ENCODE measurements at regions not wholly inside any gene's neighbourhood (a gene's known extent, or its start where the extent isn't known, plus 50 kb on each side); places are given as distances from the start of the nearest gene placed in this dataset.

DNA sequence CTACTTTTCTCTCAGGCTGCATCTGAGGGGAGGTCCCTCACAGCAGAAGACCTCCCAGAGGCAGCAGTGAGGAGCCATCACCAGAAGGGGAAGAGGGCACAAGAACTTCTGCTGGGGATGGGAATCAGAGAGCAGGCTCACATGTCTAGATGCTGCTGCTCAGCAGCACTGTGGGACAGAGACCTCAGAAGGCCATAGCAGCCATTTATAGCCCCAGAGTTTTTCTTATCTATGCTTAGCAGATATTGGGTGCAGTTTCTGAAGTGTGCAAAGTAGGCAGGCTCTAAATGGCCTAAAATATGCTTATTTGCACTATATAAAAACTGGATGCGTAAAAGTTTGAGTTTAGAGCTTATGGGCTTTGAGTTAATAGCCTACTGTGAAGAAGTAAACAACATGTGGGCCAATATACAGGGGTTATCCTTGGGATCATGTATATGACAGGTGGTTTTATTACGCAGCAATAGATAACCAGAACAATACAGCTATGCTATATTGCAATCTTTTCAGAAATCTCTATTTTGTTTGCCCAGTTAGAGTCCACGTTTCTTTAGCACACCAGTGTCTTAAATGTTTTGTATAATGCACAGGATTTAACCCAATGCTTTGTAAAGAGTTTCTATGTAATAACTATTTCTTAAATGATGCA is 60.2 kb upstream of the TMEM244 start (continued):
- TF ChIP-seq, protein P1, sequence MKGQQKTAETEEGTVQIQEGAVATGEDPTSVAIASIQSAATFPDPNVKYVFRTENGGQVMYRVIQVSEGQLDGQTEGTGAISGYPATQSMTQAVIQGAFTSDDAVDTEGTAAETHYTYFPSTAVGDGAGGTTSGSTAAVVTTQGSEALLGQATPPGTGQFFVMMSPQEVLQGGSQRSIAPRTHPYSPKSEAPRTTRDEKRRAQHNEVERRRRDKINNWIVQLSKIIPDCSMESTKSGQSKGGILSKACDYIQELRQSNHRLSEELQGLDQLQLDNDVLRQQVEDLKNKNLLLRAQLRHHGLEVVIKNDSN (IDR thresholded peaks at IDR 0.05; ENCODE audit: borderline replicate concordance, extremely low read length, insufficient read depth, low read depth, low read length): no peak
- no peak for TF ChIP-seq RAD51 (IDR thresholded peaks at IDR 0.05)
- no peak for TF ChIP-seq ATF7 (IDR thresholded peaks at IDR 0.05; ENCODE audit: low read depth)
- TF ChIP-seq, protein P2, sequence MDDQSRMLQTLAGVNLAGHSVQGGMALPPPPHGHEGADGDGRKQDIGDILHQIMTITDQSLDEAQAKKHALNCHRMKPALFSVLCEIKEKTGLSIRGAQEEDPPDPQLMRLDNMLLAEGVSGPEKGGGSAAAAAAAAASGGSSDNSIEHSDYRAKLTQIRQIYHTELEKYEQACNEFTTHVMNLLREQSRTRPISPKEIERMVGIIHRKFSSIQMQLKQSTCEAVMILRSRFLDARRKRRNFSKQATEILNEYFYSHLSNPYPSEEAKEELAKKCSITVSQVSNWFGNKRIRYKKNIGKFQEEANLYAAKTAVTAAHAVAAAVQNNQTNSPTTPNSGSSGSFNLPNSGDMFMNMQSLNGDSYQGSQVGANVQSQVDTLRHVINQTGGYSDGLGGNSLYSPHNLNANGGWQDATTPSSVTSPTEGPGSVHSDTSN (IDR thresholded peaks at IDR 0.05; ENCODE audit: insufficient replicate concordance, low read depth, low read length): no peak
- TF ChIP-seq NFYA (IDR thresholded peaks at IDR 0.05; ENCODE audit: borderline replicate concordance, low read depth, low read length): no peak

DNA sequence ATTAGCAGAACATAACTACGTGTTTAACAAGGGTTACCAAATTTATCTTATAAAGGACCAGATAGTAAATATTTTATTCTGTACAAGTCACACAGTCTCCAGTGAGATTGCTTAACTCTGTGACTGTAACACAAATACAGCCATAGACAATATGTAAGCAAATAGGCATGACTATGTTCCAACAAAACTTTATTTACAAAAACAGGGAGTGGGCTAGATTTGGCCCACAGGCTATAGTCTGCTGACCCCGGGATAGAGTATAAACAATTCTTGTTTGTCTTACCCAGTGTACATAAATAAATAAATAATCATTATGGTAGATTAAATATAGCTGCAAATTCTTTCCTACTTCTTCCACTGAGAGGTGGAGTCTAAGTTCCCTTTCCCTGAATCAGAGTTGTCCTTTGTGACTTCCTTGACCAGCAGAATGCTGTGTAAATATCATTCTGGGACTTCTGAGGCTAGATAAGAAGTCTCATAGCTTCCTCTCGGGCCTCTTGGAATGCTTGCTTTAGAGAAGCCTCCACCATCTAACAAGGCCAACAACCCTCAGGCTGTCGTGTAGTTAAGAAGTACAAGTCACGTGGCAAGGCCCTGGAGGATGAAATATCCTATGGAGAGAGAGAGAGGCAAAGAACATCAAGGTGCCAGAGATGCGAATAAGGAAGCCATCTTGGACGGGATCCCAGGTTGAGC is 59.1 kb upstream of the TMEM244 start:
- H3K27me3 ChIP-seq (replicated peaks in 1 of 2; ENCODE audit: control insufficient read depth in 2 of 2, insufficient read depth in 2 of 2, low read length in 1 of 2): no peaks in the 10 kb centered on the region
- CTCF ChIA-PET: interaction anchor here (1.0 to 2.3 kb wide), 3 partner anchors 16 to 62 kb away, joined by 3 to 5 read pairs (median 4); no protein-coding TSS in a partner anchor
- WGBS (ENCODE audit: insufficient coverage, insufficient replicate concordance, low lambda C conversion rate, missing lambda C conversion rate): 45% methylated on average over 7 of the region's 7 CpGs
- intact Hi-C loops (cut with micrococcal nuclease; ENCODE audit: unreplicated experiment): no loop called here
- no peaks in the 10 kb centered on the region for H4K20me1 ChIP-seq (ENCODE audit: control insufficient read depth, insufficient read depth)
- FAIRE-seq (no peak), ATAC-seq (no peak), DNase-seq (ENCODE audit: low read depth, low spot score) (no peak)
- H3K79me2 ChIP-seq (ENCODE audit: control insufficient read depth, insufficient read depth, low read length): no peaks in the 10 kb centered on the region
- no peaks in the 10 kb centered on the region for H3K36me3 ChIP-seq (ENCODE audit: control insufficient read depth in 2 of 2, insufficient read depth in 2 of 2, low read length in 1 of 2)
- H3K9me3 ChIP-seq (replicated peaks; ENCODE audit: control insufficient read depth, insufficient read depth, low read length): no peaks in the 10 kb centered on the region
- no peak overlapping the region for H3K9ac ChIP-seq (ENCODE audit: control insufficient read depth, insufficient read depth, low read length)
- SMC1A ChIA-PET (ENCODE audit: uncharacterized antibody, unreplicated experiment): interaction anchor here (1.1 to 1.8 kb wide), 4 partner anchors 10 to 421 kb away, joined by 3 to 4 read pairs (median 4); no protein-coding TSS in a partner anchor
- no peak overlapping the region for H2AFZ ChIP-seq (ENCODE audit: control insufficient read depth, low read depth, low read length)
- TF ChIP-seq CEBPB (IDR thresholded peaks at IDR 0.05; ENCODE audit: borderline replicate concordance in 1 of 2, low read depth in 2 of 2, low read length in 2 of 2): no peak
- TF ChIP-seq, protein P3, sequence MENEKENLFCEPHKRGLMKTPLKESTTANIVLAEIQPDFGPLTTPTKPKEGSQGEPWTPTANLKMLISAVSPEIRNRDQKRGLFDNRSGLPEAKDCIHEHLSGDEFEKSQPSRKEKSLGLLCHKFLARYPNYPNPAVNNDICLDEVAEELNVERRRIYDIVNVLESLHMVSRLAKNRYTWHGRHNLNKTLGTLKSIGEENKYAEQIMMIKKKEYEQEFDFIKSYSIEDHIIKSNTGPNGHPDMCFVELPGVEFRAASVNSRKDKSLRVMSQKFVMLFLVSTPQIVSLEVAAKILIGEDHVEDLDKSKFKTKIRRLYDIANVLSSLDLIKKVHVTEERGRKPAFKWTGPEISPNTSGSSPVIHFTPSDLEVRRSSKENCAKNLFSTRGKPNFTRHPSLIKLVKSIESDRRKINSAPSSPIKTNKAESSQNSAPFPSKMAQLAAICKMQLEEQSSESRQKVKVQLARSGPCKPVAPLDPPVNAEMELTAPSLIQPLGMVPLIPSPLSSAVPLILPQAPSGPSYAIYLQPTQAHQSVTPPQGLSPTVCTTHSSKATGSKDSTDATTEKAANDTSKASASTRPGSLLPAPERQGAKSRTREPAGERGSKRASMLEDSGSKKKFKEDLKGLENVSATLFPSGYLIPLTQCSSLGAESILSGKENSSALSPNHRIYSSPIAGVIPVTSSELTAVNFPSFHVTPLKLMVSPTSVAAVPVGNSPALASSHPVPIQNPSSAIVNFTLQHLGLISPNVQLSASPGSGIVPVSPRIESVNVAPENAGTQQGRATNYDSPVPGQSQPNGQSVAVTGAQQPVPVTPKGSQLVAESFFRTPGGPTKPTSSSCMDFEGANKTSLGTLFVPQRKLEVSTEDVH (IDR thresholded peaks at IDR 0.05; ENCODE audit: low read depth, partially characterized antibody): no peak
- TF ChIP-seq SMAD1 (IDR thresholded peaks at IDR 0.05; ENCODE audit: low read depth, partially characterized antibody): no peak
- no peak for TF ChIP-seq GABPA (IDR thresholded peaks at IDR 0.05; ENCODE audit: low read depth)
- TF ChIP-seq, protein P4, sequence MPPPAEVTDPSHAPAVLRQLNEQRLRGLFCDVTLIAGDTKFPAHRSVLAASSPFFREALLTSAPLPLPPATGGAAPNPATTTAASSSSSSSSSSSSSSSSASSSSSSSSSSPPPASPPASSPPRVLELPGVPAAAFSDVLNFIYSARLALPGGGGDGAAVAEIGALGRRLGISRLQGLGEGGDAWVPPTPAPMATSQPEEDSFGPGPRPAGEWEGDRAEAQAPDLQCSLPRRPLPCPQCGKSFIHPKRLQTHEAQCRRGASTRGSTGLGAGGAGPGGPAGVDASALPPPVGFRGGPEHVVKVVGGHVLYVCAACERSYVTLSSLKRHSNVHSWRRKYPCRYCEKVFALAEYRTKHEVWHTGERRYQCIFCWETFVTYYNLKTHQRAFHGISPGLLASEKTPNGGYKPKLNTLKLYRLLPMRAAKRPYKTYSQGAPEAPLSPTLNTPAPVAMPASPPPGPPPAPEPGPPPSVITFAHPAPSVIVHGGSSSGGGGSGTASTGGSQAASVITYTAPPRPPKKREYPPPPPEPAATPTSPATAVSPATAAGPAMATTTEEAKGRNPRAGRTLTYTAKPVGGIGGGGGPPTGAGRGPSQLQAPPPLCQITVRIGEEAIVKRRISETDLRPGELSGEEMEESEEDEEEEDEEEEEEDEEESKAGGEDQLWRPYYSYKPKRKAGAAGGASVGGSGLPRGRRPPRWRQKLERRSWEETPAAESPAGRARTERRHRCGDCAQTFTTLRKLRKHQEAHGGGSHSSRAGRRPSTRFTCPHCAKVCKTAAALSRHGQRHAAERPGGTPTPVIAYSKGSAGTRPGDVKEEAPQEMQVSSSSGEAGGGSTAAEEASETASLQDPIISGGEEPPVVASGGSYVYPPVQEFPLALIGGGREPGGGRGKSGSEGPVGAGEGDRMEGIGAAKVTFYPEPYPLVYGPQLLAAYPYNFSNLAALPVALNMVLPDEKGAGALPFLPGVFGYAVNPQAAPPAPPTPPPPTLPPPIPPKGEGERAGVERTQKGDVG (CRISPR knock-in tag; IDR thresholded peaks at IDR 0.05): no peak
- no peak for TF ChIP-seq SRF (IDR thresholded peaks at IDR 0.05; ENCODE audit: low read depth in 2 of 2, low read length in 2 of 2)
- no peak overlapping the region for H3K4me2 ChIP-seq (ENCODE audit: control insufficient read depth, insufficient read depth)
- POLR2A ChIA-PET: no interaction called here
- in situ Hi-C loops (cut with MboI): no loop called here
- H3K4me3 ChIP-seq: no peak overlapping the region
- H3K4me1 ChIP-seq (ENCODE audit: control insufficient read depth, insufficient read depth, low read length): 0 out of 2 replicates have a peak, but pooled peaks cover 4% of the 10 kb centered on the region
- RAD21 ChIA-PET (ENCODE audit: unreplicated experiment): interaction anchor here (1.3 kb wide), 2 partner anchors 101 to 322 kb away, joined by 3 to 4 read pairs; no protein-coding TSS in a partner anchor
- no peak overlapping the region for H3K27ac ChIP-seq (ENCODE audit: control insufficient read depth, insufficient read depth)
- no TSS peak for BruUV-seq (replicated peaks)

All from GM12878 (cell line).